Smooth muscle cell (in vitro differentiated cells): ENCODE measurements at regions not wholly inside any gene's neighbourhood (a gene's known extent, or its start where the extent isn't known, plus 50 kb on each side); places are given as distances from the start of the nearest gene placed in this dataset.

Source experiments
- DNase-seq: peaks from one replicate; lab custom pipeline; 2025; ENCODE audit not compliant: unreplicated experiment; lab: John Stamatoyannopoulos, UW
- H2AFZ ChIP-seq: fragments of 200-600 bp; sonication (generic); 2 replicates; pipeline ENCODE4 v1.6.0; 2016; ENCODE audit warnings: antibody characterized with exemption, low read depth, mild to moderate bottlenecking
- H3F3A ChIP-seq: fragments of 200-600 bp; sonication (generic); 2 replicates; pipeline ENCODE4 v1.6.0; 2017; ENCODE audit warnings: antibody characterized with exemption, low read depth
- H3K27ac ChIP-seq: fragments of 200-600 bp; sonication (generic); 2 replicates; pipeline ENCODE4 v1.5.1; 2016; ENCODE audit warnings: low read depth, mild to moderate bottlenecking
- H3K27me3 ChIP-seq: fragments of 200-600 bp; sonication (generic); 2 replicates; pipeline ENCODE4 v1.6.1; 2016; ENCODE audit warnings: low read depth, mild to moderate bottlenecking
- H3K36me3 ChIP-seq: fragments of 200-600 bp; sonication (generic); 2 replicates; pipeline ENCODE4 v1.5.1; 2016; ENCODE audit warnings: low read depth
- H3K4me1 ChIP-seq: fragments of 200-600 bp; sonication (generic); 2 replicates; pipeline ENCODE4 v1.5.1; 2016; ENCODE audit warnings: low read depth
- H3K4me2 ChIP-seq: fragments of 200-600 bp; sonication (generic); 2 replicates; pipeline ENCODE4 v1.6.0; 2016; ENCODE audit warnings: mild to moderate bottlenecking
- H3K4me3 ChIP-seq: fragments of 200-600 bp; sonication (generic); 2 replicates; pipeline ENCODE4 v1.5.1; 2016; ENCODE audit warnings: mild to moderate bottlenecking
- H3K79me2 ChIP-seq: fragments of 200-600 bp; sonication (generic); 2 replicates; pipeline ENCODE4 v1.6.0; 2016; ENCODE audit warnings: low read depth, mild to moderate bottlenecking
- H3K9ac ChIP-seq: fragments of 200-600 bp; sonication (generic); 2 replicates; pipeline ENCODE4 v1.6.0; 2016; ENCODE audit warnings: low read depth
- H3K9me3 ChIP-seq: fragments of 200-600 bp; sonication (generic); replicated peaks from 2 replicates; pipeline ENCODE4 v1.5.1; 2016; ENCODE audit warnings: low read depth
- H4K20me1 ChIP-seq: fragments of 200-600 bp; sonication (generic); 2 replicates; pipeline ENCODE4 v1.6.0; 2016; ENCODE audit warnings: low read depth
- CTCF ChIP-seq: fragments of 200-600 bp; sonication (generic); IDR thresholded peaks from 2 replicates; pipeline ENCODE4 v1.5.1; 2017; ENCODE audit warnings: borderline replicate concordance, mild to moderate bottlenecking, antibody characterized with exemption; ENCODE audit not compliant: insufficient read depth, poor library complexity, severe bottlenecking
- WGBS: methylation state at CpG from one replicate; pipeline ENCODE4 v1.1.7; 2016; ENCODE audit warnings: low lambda C conversion rate; 5-methylcytosine and 5-hydroxymethylcytosine counted together

- H3K27me3 ChIP-seq = no peaks in the 10 kb centered on the region
- no peak overlapping the region for H3K4me2 ChIP-seq
- no peak overlapping the region for H3K27ac ChIP-seq
- no peaks in the 10 kb centered on the region for H3K79me2 ChIP-seq
- H3K36me3 ChIP-seq = no peaks in the 10 kb centered on the region
- H3K9ac ChIP-seq = no peak overlapping the region
- no peaks in the 10 kb centered on the region for H3F3A ChIP-seq
- no peak for TF ChIP-seq CTCF
- H3K9me3 ChIP-seq = no peaks in the 10 kb centered on the region
- no peaks in the 10 kb centered on the region for H3K4me1 ChIP-seq
- WGBS = 99% methylated on average over 3 of the region's 3 CpGs
- no peak overlapping the region for H3K4me3 ChIP-seq
- H4K20me1 ChIP-seq = no peaks in the 10 kb centered on the region
- DNase-seq = no peak
- H2AFZ ChIP-seq = no peak overlapping the region
These were observed 110.9 kb upstream of the SHB start for GRCh38 chr9:38179965-38180364.

- H4K20me1 ChIP-seq = no peaks in the 10 kb centered on the region
- DNase-seq = no peak
- no peak overlapping the region for H3K9ac ChIP-seq
- peak overlapping the region; percentile 14 for H3K27ac ChIP-seq
- H3K27me3 ChIP-seq = no peaks in the 10 kb centered on the region
- no peaks in the 10 kb centered on the region for H3K36me3 ChIP-seq
- peak overlapping the region; percentile 19 for H3K4me2 ChIP-seq
- no peaks in the 10 kb centered on the region for H3K79me2 ChIP-seq
- H3K9me3 ChIP-seq = no peaks in the 10 kb centered on the region
- no peak overlapping the region for H2AFZ ChIP-seq
- no peak overlapping the region for H3K4me3 ChIP-seq
- WGBS = 50% methylated on average over 1 of the region's 1 CpG
- H3K4me1 ChIP-seq = no peaks in the 10 kb centered on the region
- no peaks in the 10 kb centered on the region for H3F3A ChIP-seq
- TF ChIP-seq CTCF = no peak
These were observed 109.2 kb upstream of the SHB start for GRCh38 chr9:38178237-38178636.

GRCh38 chr9:38177680-38178079 is 108.7 kb upstream of the SHB start:
- Histone ChIP-seq H3K9me3 (no peaks in the 10 kb centered on the region), H3K79me2 (no peaks in the 10 kb centered on the region), H3K4me1 (no peaks in the 10 kb centered on the region), H3K27ac (peak overlapping the region; percentile 14), H2AFZ (no peak overlapping the region), H3K9ac (no peak overlapping the region), H4K20me1 (no peaks in the 10 kb centered on the region), H3F3A (no peaks in the 10 kb centered on the region), H3K27me3 (no peaks in the 10 kb centered on the region), H3K36me3 (no peaks in the 10 kb centered on the region), H3K4me2 (no peak overlapping the region), H3K4me3 (no peak overlapping the region)
- WGBS = 94% methylated on average over 4 of the region's 4 CpGs
- DNase-seq = no peak
- TF ChIP-seq CTCF = no peak

- H3F3A ChIP-seq = no peaks in the 10 kb centered on the region
- H3K4me2 ChIP-seq = no peak overlapping the region
- H3K4me1 ChIP-seq = no peaks in the 10 kb centered on the region
- H2AFZ ChIP-seq = no peak overlapping the region
- no peak overlapping the region for H3K27ac ChIP-seq
- no peak overlapping the region for H3K4me3 ChIP-seq
- DNase-seq = no peak
- 100% methylated on average over 1 of the region's 1 CpG for WGBS
- no peaks in the 10 kb centered on the region for H3K79me2 ChIP-seq
- H3K27me3 ChIP-seq = no peaks in the 10 kb centered on the region
- H3K36me3 ChIP-seq = no peaks in the 10 kb centered on the region
- H3K9ac ChIP-seq = no peak overlapping the region
- no peaks in the 10 kb centered on the region for H3K9me3 ChIP-seq
- TF ChIP-seq CTCF = no peak
- no peaks in the 10 kb centered on the region for H4K20me1 ChIP-seq
These were observed 107.2 kb upstream of the SHB start for GRCh38 chr9:38176251-38176650.
